ENCODE measurements at regions not wholly inside any gene's neighbourhood (a gene's known extent, or its start where the extent isn't known, plus 50 kb on each side); places are given as distances from the start of the nearest gene placed in this dataset.
"Not testable (repeated sequence)": the region's sequence is repeated elsewhere in the genome, so short reads cannot be mapped to it uniquely, and the experiment has no call there.

DNA sequence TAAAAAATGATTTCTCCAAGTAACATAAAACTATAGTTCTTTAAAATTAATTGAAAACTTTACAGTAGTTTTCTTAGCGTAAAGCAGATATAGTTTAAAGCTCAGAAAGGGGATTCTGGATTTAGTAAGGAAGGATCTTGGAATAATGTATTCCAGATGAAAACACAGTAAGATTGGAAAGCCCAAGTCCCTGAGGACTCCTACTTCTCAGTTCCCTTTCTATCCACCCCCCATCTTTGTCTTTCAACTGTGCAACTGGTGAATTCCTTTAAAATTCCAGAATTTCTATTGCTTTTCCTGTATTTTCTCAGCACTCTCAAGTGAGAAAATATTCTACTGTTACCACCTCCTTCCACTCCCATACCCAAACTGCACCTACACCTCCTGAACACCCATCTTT, 184.5 kb upstream of the FBN2 start:
- Histone ChIP-seq H3K4me3 (replicated peaks; ENCODE audit: insufficient read depth, low read length) (no peak overlapping the region), H3K27ac (replicated peaks) (no peak overlapping the region), H3K27me3 (ENCODE audit: insufficient read depth, poor library complexity, severe bottlenecking) (no peaks in the 10 kb centered on the region)
- no peak for DNase-seq (ENCODE audit: low read depth in 1 of 2, low spot score in 1 of 2)
- TF ChIP-seq CTCF (IDR thresholded peaks at IDR 0.05; ENCODE audit: insufficient read depth, low read length), result no peak
- no peak for TF ChIP-seq POLR2AphosphoS5 (IDR thresholded peaks at IDR 0.05; ENCODE audit: low read depth)
- TF ChIP-seq SPI1 (IDR thresholded peaks at IDR 0.05; ENCODE audit: borderline replicate concordance, low read depth), result no peak
- TF ChIP-seq REST (IDR thresholded peaks at IDR 0.05; ENCODE audit: insufficient replicate concordance, low read depth), result no peak
- no peak for TF ChIP-seq GABPA (IDR thresholded peaks at IDR 0.05; ENCODE audit: low read depth)

DNA sequence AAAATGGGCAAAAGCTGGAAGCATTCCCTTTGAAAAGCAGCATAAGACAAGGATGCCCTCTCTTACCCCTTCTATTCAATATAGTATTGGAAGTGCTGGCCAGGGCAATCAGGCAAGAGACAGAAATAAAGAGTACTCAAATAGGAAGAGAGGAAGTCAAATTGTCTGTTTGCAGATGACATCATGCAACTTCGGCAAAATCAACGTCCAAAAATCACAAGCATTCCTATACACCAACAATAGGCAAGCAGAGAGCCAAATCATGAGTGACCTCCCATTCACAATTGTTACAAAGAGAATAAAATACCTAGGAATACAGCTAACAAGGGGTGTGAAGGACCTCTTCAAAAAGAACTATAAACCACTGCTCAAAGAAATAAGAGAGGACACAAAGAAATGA, 192.0 kb upstream of the FBN2 start:
- not testable (repeated sequence) for DNase-seq (ENCODE audit: low read depth in 1 of 2, low spot score in 1 of 2); H3K27me3 ChIP-seq (ENCODE audit: insufficient read depth, poor library complexity, severe bottlenecking); H3K4me3 ChIP-seq (replicated peaks; ENCODE audit: insufficient read depth, low read length); H3K27ac ChIP-seq (replicated peaks)

GRCh38 chr5:128735656-128736055, 197.6 kb upstream of the FBN2 start:
- DNase-seq (ENCODE audit: low read depth in 1 of 2, low spot score in 1 of 2); H3K27ac ChIP-seq (replicated peaks); H3K27me3 ChIP-seq (ENCODE audit: insufficient read depth, poor library complexity, severe bottlenecking); H3K4me3 ChIP-seq (replicated peaks; ENCODE audit: insufficient read depth, low read length): not testable (repeated sequence)

GRCh38 chr5:128736553-128736952, 198.5 kb upstream of the FBN2 start:
- no peak overlapping the region for H3K4me3 ChIP-seq (replicated peaks; ENCODE audit: insufficient read depth, low read length)
- TF ChIP-seq GABPA (IDR thresholded peaks at IDR 0.05; ENCODE audit: low read depth), result no peak
- H3K27ac ChIP-seq (replicated peaks), result no peak overlapping the region
- DNase-seq (ENCODE audit: low read depth in 1 of 2, low spot score in 1 of 2), result no peak
- H3K27me3 ChIP-seq (ENCODE audit: insufficient read depth, poor library complexity, severe bottlenecking), result no peaks in the 10 kb centered on the region

- no peak for DNase-seq (ENCODE audit: low read depth in 1 of 2, low spot score in 1 of 2)
- Histone ChIP-seq H3K4me3 (replicated peaks; ENCODE audit: insufficient read depth, low read length) (no peak overlapping the region), H3K27me3 (ENCODE audit: insufficient read depth, poor library complexity, severe bottlenecking) (peaks cover 2% of the 10 kb centered on the region), H3K27ac (replicated peaks) (no peak overlapping the region)
- no peak for TF ChIP-seq GABPA (IDR thresholded peaks at IDR 0.05; ENCODE audit: low read depth)
- no peak for TF ChIP-seq POLR2AphosphoS5 (IDR thresholded peaks at IDR 0.05; ENCODE audit: low read depth)
- no peak for TF ChIP-seq SPI1 (IDR thresholded peaks at IDR 0.05; ENCODE audit: borderline replicate concordance, low read depth)
- no peak for TF ChIP-seq CTCF (IDR thresholded peaks at IDR 0.05; ENCODE audit: insufficient read depth, low read length)
- TF ChIP-seq REST (IDR thresholded peaks at IDR 0.05; ENCODE audit: insufficient replicate concordance, low read depth), result no peak
These were observed 211.3 kb upstream of the FBN2 start for GRCh38 chr5:128749136-128749898.
